Type B pancreatic cell (in vitro differentiated cells): ENCODE measurements at regions not wholly inside any gene's neighbourhood (a gene's known extent, or its start where the extent isn't known, plus 50 kb on each side); places are given as distances from the start of the nearest gene placed in this dataset.

Experiments
- DNase-seq: peaks from one replicate; pipeline ENCODE4 v3.0.0; 2021; ENCODE audit warnings: mixed read lengths; ENCODE audit not compliant: unreplicated experiment; ENCODE audit errors: extremely low spot score
- H3K27ac Mint-ChIP-seq: 2 replicates; pipeline ENCODE4 v1.8.0; 2021; ENCODE audit warnings: mild to moderate bottlenecking, mixed read lengths
- H3K27me3 Mint-ChIP-seq: 2 replicates; pipeline ENCODE4 v1.8.0; 2021; ENCODE audit warnings: mixed read lengths
- H3K36me3 Mint-ChIP-seq: 2 replicates; pipeline ENCODE4 v1.8.0; 2021; ENCODE audit warnings: mixed read lengths
- H3K4me1 Mint-ChIP-seq: one replicate; pipeline ENCODE4 v1.8.0; 2021; ENCODE audit warnings: mixed read lengths; ENCODE audit not compliant: unreplicated experiment
- H3K4me3 Mint-ChIP-seq: 2 replicates; pipeline ENCODE4 v1.8.0; 2021; ENCODE audit warnings: mild to moderate bottlenecking, mixed read lengths
- H3K9me3 Mint-ChIP-seq: 2 replicates; pipeline ENCODE4 v1.8.0; 2021; ENCODE audit warnings: mixed read lengths
- CTCF ChIP-seq: fragments of 200-600 bp; sonication (generic); conservative IDR thresholded peaks from 2 replicates; pipeline ENCODE4 v1.5.0; 2021; ENCODE audit warnings: antibody characterized with exemption, mild to moderate bottlenecking

GRCh38 chr2:126383800-126384199, 272.2 kb upstream of the GYPC start:
- no peaks in the 10 kb centered on the region for H3K4me1 Mint-ChIP-seq
- peaks cover 18% of the 10 kb centered on the region for H3K9me3 Mint-ChIP-seq
- H3K4me3 Mint-ChIP-seq = no peak overlapping the region
- no peak for DNase-seq
- TF ChIP-seq CTCF = no peak
- peaks cover 12% of the 10 kb centered on the region for H3K27me3 Mint-ChIP-seq
- no peak overlapping the region for H3K27ac Mint-ChIP-seq
- H3K36me3 Mint-ChIP-seq = no peaks in the 10 kb centered on the region

GRCh38 chr2:126385441-126385840, 270.5 kb upstream of the GYPC start:
- no peak overlapping the region for H3K27ac Mint-ChIP-seq
- H3K27me3 Mint-ChIP-seq = peaks cover 7% of the 10 kb centered on the region
- no peak overlapping the region for H3K4me3 Mint-ChIP-seq
- H3K4me1 Mint-ChIP-seq = no peaks in the 10 kb centered on the region
- DNase-seq = no peak
- TF ChIP-seq CTCF = peak; percentile 51
- H3K9me3 Mint-ChIP-seq = peaks cover 18% of the 10 kb centered on the region
- H3K36me3 Mint-ChIP-seq = no peaks in the 10 kb centered on the region

GRCh38 chr2:126385983-126386382, 270.0 kb upstream of the GYPC start:
- no peak for TF ChIP-seq CTCF
- H3K9me3 Mint-ChIP-seq = peaks cover 18% of the 10 kb centered on the region
- no peaks in the 10 kb centered on the region for H3K36me3 Mint-ChIP-seq
- DNase-seq = no peak
- no peaks in the 10 kb centered on the region for H3K4me1 Mint-ChIP-seq
- peaks cover 3% of the 10 kb centered on the region for H3K27me3 Mint-ChIP-seq
- H3K27ac Mint-ChIP-seq = no peak overlapping the region
- no peak overlapping the region for H3K4me3 Mint-ChIP-seq

GRCh38 chr2:126389446-126389845, 266.5 kb upstream of the GYPC start:
- Mint-ChIP-seq H3K36me3 (no peaks in the 10 kb centered on the region), H3K27me3 (peaks cover 3% of the 10 kb centered on the region), H3K4me3 (no peak overlapping the region), H3K4me1 (no peaks in the 10 kb centered on the region), H3K9me3 (peaks cover 18% of the 10 kb centered on the region), H3K27ac (no peak overlapping the region)
- DNase-seq = no peak
- no peak for TF ChIP-seq CTCF

- Mint-ChIP-seq H3K9me3 (no peaks in the 10 kb centered on the region), H3K4me3 (no peak overlapping the region)
Observed at GRCh38 chr2:126392889-126393288, 263.1 kb upstream of the GYPC start.

More at GRCh38 chr2:126392889-126393288, 263.1 kb upstream of the GYPC start:
- H3K27me3 Mint-ChIP-seq = peaks cover 7% of the 10 kb centered on the region
- no peak overlapping the region for H3K27ac Mint-ChIP-seq
- TF ChIP-seq CTCF = no peak
- no peaks in the 10 kb centered on the region for H3K4me1 Mint-ChIP-seq
- no peak for DNase-seq
- no peaks in the 10 kb centered on the region for H3K36me3 Mint-ChIP-seq
